GM12878 (cell line): ENCODE measurements at regions not wholly inside any gene's neighbourhood (a gene's known extent, or its start where the extent isn't known, plus 50 kb on each side); places are given as distances from the start of the nearest gene placed in this dataset.

Experiments used
- ATAC-seq: fragments of 200-7000 bp; cut with Tn5 transposase; 3 replicates; pipeline ENCODE4 v1.9.1; 2020; ENCODE audit warnings: mild to moderate bottlenecking, moderate library complexity
- BruUV-seq: library from RNA; stranded (reverse); fragments of 400-500 nt; replicated peaks from 2 replicates; lab custom pipeline; 2021; lab: Mats Ljungman, UMichigan
- CTCF ChIA-PET: fragments of 300-600 bp; sonication (Branson Sonifier 250); formaldehyde crosslinking; extraction: SDS; loops from one replicate; lab custom pipeline; 2021; ENCODE audit warnings: inconsistent platforms; lab: Yijun Ruan, JAX
- POLR2A ChIA-PET: fragments of 350-600 bp; formaldehyde crosslinking; extraction: SDS; loops from one replicate; lab custom pipeline; 2021; ENCODE audit warnings: inconsistent platforms; lab: Charles Lee
- RAD21 ChIA-PET: fragments of 300-600 bp; sonication (Branson Sonifier 250); formaldehyde crosslinking; loops from one replicate; lab custom pipeline; 2023; ENCODE audit warnings: antibody characterized with exemption; ENCODE audit not compliant: unreplicated experiment; lab: Charles Lee
- SMC1A ChIA-PET: fragments of 300-600 bp; sonication (Branson Sonifier 250); formaldehyde crosslinking; loops from one replicate; lab custom pipeline; 2023; ENCODE audit not compliant: unreplicated experiment, uncharacterized antibody; lab: Charles Lee
- DNase-seq: peaks from one replicate; pipeline ENCODE4 v3.0.0-alpha.2; 2011; ENCODE audit warnings: low read depth, low spot score
- FAIRE-seq: peaks from 3 replicates; lab custom pipeline; 2011; peaks lifted over from hg19 to GRCh38; lab: Jason Lieb, UNC
- H2AFZ ChIP-seq: 2 replicates; pipeline ENCODE4 v1.6.0; 2011; ENCODE audit warnings: low read depth, low read length, control low read depth; ENCODE audit not compliant: control insufficient read depth
- H3K27ac ChIP-seq: 2 replicates; pipeline ENCODE4 v1.5.1; 2011; ENCODE audit warnings: control low read depth; ENCODE audit not compliant: control insufficient read depth, insufficient read depth
- H3K27me3 ChIP-seq, 2 experiments: replicated peaks in 1 of 2; 2 replicates each; pipeline versions ENCODE4 v1.6.0 to v1.6.1; 2011; ENCODE audit warnings: low read length in 1 of 2; ENCODE audit not compliant: control insufficient read depth in 2 of 2, insufficient read depth in 2 of 2
- H3K36me3 ChIP-seq, 2 experiments: 2 replicates each; pipeline ENCODE4 v1.5.1; 2011; ENCODE audit warnings: low read length in 1 of 2; ENCODE audit not compliant: control insufficient read depth in 2 of 2, insufficient read depth in 2 of 2
- H3K4me1 ChIP-seq: 2 replicates; pipeline ENCODE4 v1.6.1; 2011; ENCODE audit warnings: mild to moderate bottlenecking, low read length, moderate library complexity, mixed read lengths; ENCODE audit not compliant: control insufficient read depth, insufficient read depth
- H3K4me2 ChIP-seq: 2 replicates; pipeline ENCODE4 v1.6.0; 2011; ENCODE audit warnings: control low read depth; ENCODE audit not compliant: control insufficient read depth, insufficient read depth
- H3K4me3 ChIP-seq: fragments of 200-600 bp; sonication (generic); 2 replicates; pipeline ENCODE4 v1.5.1; 2016
- H3K79me2 ChIP-seq: 2 replicates; pipeline ENCODE4 v1.6.0; 2011; ENCODE audit warnings: low read length; ENCODE audit not compliant: control insufficient read depth, insufficient read depth
- H3K9ac ChIP-seq: 2 replicates; pipeline ENCODE4 v1.8.0; 2011; ENCODE audit warnings: low read length, control low read depth, mixed read lengths; ENCODE audit not compliant: control insufficient read depth, insufficient read depth
- H3K9me3 ChIP-seq: replicated peaks from 3 replicates; pipeline ENCODE4 v1.5.1; 2011; ENCODE audit warnings: mild to moderate bottlenecking, low read length; ENCODE audit not compliant: control insufficient read depth, insufficient read depth
- H4K20me1 ChIP-seq: 2 replicates; pipeline ENCODE4 v1.6.0; 2011; ENCODE audit not compliant: control insufficient read depth, insufficient read depth
- BCLAF1 ChIP-seq: fragments of 450-650 bp; IDR thresholded peaks from 2 replicates; pipeline ENCODE4 v1.6.1; 2017; ENCODE audit warnings: antibody characterized with exemption, mild to moderate bottlenecking, moderate library complexity
- BRCA1 ChIP-seq: IDR thresholded peaks from 2 replicates; pipeline ENCODE4 v1.6.1; 2011; ENCODE audit warnings: low read depth, low read length, improper control_type of control experiment
- CEBPB ChIP-seq, 2 experiments: fragments of 150-350 bp in 1 of 2; IDR thresholded peaks; 2 replicates each; pipeline ENCODE4 v1.6.1; 2012 to 2014; ENCODE audit warnings: low read depth in 2 of 2, low read length in 2 of 2, borderline replicate concordance in 1 of 2, inconsistent platforms in 1 of 2
- CHD1 ChIP-seq: IDR thresholded peaks from 2 replicates; pipeline ENCODE4 v1.6.1; 2012; ENCODE audit warnings: low read depth, low read length, improper control_type of control experiment
- FOXK2 ChIP-seq: fragments of 450-650 bp; IDR thresholded peaks from 2 replicates; pipeline ENCODE4 v1.6.1; 2017; ENCODE audit warnings: mild to moderate bottlenecking, moderate library complexity
- IRF5 ChIP-seq: fragments of 450-650 bp; IDR thresholded peaks from 2 replicates; pipeline ENCODE4 v1.6.1; 2017; ENCODE audit warnings: borderline replicate concordance
- JUND ChIP-seq: IDR thresholded peaks from 2 replicates; pipeline ENCODE4 v1.6.1; 2012; ENCODE audit warnings: low read depth, mild to moderate bottlenecking, low read length, improper control_type of control experiment, moderate library complexity
- MEF2B ChIP-seq: fragments of 450-650 bp; IDR thresholded peaks from 2 replicates; pipeline ENCODE4 v1.6.1; 2018; ENCODE audit warnings: mild to moderate bottlenecking, moderate library complexity; ENCODE audit not compliant: partially characterized antibody, poor library complexity, severe bottlenecking
- NR2F1 ChIP-seq: fragments of 450-650 bp; conservative IDR thresholded peaks from 2 replicates; pipeline ENCODE4 v1.6.1; 2017; ENCODE audit warnings: mild to moderate bottlenecking
- PKNOX1 ChIP-seq: fragments of 450-650 bp; IDR thresholded peaks from 2 replicates; pipeline ENCODE4 v1.6.1; 2016; ENCODE audit warnings: mild to moderate bottlenecking
- SREBF2 ChIP-seq: IDR thresholded peaks from 2 replicates; pipeline ENCODE4 v1.6.1; 2012; ENCODE audit warnings: mild to moderate bottlenecking, low read length
- TBL1XR1 ChIP-seq: IDR thresholded peaks from 2 replicates; pipeline ENCODE4 v1.6.1; 2012; ENCODE audit warnings: low read depth, low read length, improper control_type of control experiment
- TCF3 ChIP-seq: IDR thresholded peaks from 2 replicates; pipeline ENCODE4 v1.6.1; 2012; ENCODE audit warnings: low read depth, mild to moderate bottlenecking, low read length, borderline replicate concordance; ENCODE audit not compliant: insufficient read depth
- USF2 ChIP-seq: IDR thresholded peaks from 2 replicates; pipeline ENCODE4 v1.6.1; 2011; ENCODE audit warnings: low read depth, low read length, improper control_type of control experiment, borderline replicate concordance
- YY1 ChIP-seq: IDR thresholded peaks from 2 replicates; pipeline ENCODE4 v1.6.1; 2011; ENCODE audit warnings: low read depth, mild to moderate bottlenecking, low read length
- WGBS: methylation state at CpG from one replicate; pipeline ENCODE4 v1.1.6; 2016; ENCODE audit warnings: low lambda C conversion rate; ENCODE audit not compliant: insufficient replicate concordance, insufficient coverage; ENCODE audit errors: missing lambda C conversion rate; 5-methylcytosine and 5-hydroxymethylcytosine counted together
- in situ Hi-C: fragments of 300-500 bp; cut with MboI; formaldehyde crosslinking; loops from 9 replicates; pipeline ENCODE4 v1.14.3; 2018; ENCODE audit warnings: mixed read lengths
- intact Hi-C: fragments of 100-400 bp; cut with micrococcal nuclease; formaldehyde crosslinking; loops from one replicate; pipeline ENCODE4 v1.14.2; 2022; ENCODE audit not compliant: unreplicated experiment

- no peak for TF ChIP-seq PKNOX1
- no peak for TF ChIP-seq BCLAF1
- no peak for TF ChIP-seq BRCA1
- no peak for TF ChIP-seq NR2F1
- TF ChIP-seq, all 136 proteins: peak for 0
Measured at GRCh38 chr10:65348637-65349036, 1577.2 kb upstream of the LRRTM3 start (continued).

- no TSS peak for BruUV-seq
- ATAC-seq (no peak), DNase-seq (no peak), FAIRE-seq (no peak)
- Histone ChIP-seq H3K27me3 (no peaks in the 10 kb centered on the region), H3K27ac (no peak overlapping the region), H3K36me3 (no peaks in the 10 kb centered on the region), H3K4me3 (no peak overlapping the region), H3K9ac (no peak overlapping the region), H3K4me2 (no peak overlapping the region), H2AFZ (no peak overlapping the region), H3K79me2 (no peaks in the 10 kb centered on the region), H3K9me3 (no peaks in the 10 kb centered on the region), H4K20me1 (no peaks in the 10 kb centered on the region), H3K4me1 (no peaks in the 10 kb centered on the region)
- ChIA-PET SMC1A (interaction anchor here (1.8 kb wide), 1 partner anchor 9 kb away, joined by 4 read pairs; no protein-coding TSS in a partner anchor), RAD21 (no interaction called here), POLR2A (no interaction called here), CTCF (no interaction called here)
- intact Hi-C loops (loop anchor here (10.0 kb wide), 1 partner anchor 624 kb away; no protein-coding TSS in a partner anchor), in situ Hi-C loops (no loop called here)
- 0% methylated on average over 3 of the region's 3 CpGs for WGBS
- TF ChIP-seq IRF5 (no peak), CHD1 (no peak), SREBF2 (no peak), JUND (no peak), YY1 (no peak), USF2 (no peak), TBL1XR1 (no peak), CEBPB (IDR thresholded peaks at IDR 0.05; ENCODE audit: borderline replicate concordance in 1 of 2, low read depth in 2 of 2, low read length in 2 of 2) (no peak), FOXK2 (no peak), TCF3 (no peak), MEF2B (no peak)
Measured at GRCh38 chr10:65350611-65351010, 1575.2 kb upstream of the LRRTM3 start.
